GF-D8 (cell line): ENCODE measurements at regions not wholly inside any gene's neighbourhood (a gene's known extent, or its start where the extent isn't known, plus 50 kb on each side); places are given as distances from the start of the nearest gene placed in this dataset.
A peak's percentile ranks its signal among the peaks of the same experiment; 100 is the strongest.
"Not testable (repeated sequence)": the region's sequence is repeated elsewhere in the genome, so short reads cannot be mapped to it uniquely, and the experiment has no call there.

ENCODE experiments used
- DNase-seq: peaks from one replicate; lab custom pipeline; 2025; lab: John Stamatoyannopoulos, UW

DNA sequence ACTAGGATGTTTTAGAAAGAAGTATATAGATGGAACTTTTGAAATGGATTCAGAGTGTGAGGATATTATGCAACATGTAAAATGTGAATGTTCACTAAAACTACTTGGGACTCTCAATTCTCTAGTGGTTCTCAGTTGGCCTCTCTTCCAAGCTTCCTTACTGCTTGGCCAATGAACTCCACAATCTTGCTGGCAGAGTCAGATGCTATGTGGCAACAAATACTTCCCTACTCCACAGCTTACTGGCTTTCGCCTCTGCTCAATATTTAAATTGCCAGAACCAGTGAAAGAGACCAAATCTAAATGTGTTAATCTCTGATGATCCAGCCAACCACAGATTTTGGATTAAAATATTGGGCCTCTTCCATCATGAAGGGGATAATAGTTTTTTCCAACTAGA, 138.4 kb downstream of the HTR1B start:
- no peak for DNase-seq

DNA sequence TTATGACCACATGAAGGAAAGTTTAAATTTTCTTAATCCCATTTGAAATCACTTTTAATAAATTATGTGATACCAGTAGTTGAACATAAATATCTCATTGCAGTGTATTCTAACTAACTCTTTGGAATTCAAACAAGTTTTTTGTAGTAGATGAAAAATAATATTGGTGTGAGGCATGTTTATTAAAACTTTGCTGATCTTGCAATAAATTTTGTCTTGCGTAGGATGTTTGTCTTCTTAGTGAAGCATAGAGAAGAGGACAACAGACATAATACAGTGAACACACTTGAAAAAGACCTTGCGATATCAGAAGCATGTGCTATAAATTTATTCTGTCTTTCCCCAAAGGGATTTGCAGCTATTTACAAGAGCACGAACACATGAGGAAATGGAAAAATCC, 140.7 kb downstream of the HTR1B start:
- DNase-seq: no peak

DNA sequence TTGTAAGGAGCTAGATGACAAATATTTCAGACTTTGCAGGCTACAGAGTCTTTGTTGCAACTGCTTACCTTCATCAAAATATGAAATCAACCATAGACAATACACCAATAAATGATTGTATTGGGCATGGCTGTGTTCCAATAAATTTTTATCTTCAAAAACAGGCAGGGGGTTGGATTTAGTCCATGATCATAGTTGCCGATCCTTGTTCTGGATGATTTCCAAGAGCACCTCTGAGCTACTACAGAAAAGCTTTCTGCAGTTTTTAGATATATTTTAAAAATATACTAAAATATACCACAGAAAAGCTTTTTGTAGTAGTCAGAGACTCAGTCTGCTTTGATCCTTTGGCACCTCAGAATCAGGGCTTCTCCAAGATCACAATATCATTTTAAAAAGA, 145.0 kb downstream of the HTR1B start:
- DNase-seq: no peak

DNA sequence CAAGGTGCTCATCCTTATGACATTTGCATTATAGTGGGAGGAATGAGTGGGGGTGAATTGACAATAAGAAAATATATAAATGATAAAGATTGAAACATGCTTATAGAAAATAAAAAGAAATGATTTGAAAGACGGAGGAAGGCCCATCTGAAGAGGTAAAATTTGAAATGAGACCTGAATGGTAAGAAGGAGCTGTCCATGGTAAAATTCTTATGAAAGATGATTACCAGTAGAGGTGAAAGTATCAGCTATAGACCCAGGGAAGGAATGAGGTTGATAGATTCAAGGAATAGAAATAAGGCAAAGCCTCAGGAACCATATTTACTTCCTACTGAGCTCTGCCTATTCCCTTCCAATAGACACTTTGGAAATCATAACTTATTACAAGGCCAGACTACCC, 149.7 kb downstream of the HTR1B start:
- DNase-seq: no peak

DNA sequence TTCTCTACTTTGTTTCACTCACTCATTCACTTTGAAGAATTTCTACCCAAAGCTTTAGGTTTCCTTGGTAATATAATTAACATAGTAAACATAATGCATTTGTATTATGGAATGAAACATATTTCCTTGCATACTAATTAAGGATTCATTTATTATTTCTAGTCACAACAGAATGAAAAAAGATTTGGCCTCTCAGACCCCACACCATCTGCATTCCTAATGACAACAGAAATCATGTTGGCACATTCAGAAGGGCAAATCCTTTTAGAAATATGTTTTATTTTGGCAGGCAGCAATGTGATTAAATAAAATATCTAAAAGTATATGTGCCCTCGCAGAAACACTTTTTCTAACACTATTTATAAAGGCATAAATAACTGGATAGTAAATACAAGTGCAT, 163.4 kb downstream of the HTR1B start:
- no peak for DNase-seq

DNA sequence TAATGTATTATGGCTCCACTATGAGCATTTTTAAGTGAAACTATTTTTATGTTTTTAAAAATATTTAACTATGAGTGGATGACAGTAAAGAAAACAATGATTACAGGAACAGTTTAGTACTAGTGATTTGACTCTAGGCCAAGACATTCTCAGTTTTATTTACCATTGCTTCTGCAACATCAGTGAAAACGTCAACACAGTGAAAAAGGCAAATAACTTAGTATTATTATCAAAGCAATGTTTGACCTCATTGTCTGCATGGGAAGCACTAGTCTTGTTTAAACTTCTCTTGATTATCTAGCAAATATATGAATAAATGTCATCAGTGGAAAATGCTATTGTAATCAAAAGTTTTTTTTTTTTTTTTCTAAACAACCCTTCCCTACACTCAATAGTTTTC, 165.0 kb downstream of the HTR1B start:
- DNase-seq: no peak

DNA sequence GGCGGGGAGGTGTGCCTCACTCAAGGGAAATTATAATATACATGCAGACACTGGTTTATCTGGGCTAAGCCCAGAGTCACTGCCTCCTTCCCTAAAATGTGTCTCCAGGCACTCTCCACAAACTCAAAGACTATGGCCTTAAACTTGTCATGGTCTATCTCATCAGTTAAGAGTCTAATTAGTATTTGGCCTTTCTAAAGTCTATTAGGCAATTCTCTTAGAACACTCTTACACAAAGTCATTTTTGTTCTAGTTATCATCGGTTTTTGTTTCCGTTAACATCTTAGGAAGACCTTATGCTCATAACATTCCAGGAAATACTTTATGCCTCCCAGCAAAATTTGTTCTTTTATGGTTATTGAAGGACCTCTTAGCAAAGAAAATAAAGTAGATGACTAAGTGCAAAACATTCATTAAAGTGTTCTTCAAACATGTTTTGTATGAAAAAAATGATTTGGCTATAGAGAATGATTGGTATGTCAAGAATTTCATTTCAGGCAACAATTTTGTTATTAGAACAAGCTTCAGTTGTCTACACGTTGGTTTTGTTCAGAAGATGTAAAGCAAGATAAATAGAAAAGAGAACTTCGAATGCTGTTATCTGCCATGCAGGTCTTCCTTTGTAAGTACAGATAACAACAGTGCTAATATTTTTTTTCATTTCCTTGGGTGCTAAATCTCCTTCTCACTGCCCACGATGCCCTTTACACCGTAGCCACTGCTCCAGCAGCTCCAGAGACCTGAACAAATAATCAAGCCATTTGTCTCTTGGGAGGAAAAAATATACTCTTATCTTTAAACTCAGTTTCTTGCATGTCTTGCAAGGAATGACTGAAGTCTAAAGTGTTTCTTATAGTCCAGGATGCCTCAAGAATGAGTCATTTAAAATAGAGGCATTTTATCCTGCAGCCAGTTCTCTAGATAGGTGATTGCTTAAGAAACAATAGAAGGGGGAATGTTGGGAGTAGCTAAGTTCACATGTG, 170.4 kb downstream of the HTR1B start:
- DNase-seq: peak; percentile 86

DNA sequence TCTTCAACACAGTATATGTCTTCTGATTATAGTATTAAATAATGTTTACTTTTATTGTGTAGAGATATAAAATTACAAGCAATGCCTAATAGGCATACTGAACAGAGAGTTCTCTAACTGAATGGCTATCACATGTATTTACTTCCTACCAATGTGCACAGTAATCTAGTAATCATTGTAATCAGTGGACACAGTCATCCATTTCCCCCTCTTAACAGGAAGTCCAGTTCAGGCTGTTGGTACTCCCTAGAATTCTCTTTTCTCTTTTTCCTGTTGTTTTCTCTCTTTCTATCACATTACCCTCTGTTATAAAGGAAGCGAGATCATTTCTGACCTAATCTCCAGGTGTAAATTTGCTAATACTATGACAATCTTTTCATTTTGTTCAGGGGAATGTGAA, 172.5 kb downstream of the HTR1B start:
- DNase-seq: no peak

DNA sequence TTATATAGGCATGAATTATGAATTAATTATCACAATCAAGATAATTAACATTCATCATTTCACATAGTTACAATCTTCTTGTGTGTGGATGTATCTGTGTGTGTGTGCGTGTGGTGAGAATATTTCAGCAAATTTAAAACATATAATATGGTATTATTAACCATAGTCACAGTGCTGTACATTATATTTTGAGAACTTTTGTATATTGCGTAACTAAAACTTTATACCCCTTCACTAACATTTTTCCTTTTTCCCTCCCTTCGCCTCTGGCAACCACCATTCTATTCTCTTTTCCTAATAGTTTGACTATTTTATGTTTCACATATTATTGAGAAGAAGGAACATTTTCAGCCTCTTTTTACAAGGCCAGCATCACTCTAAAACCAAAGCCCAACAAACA, 176.8 kb downstream of the HTR1B start:
- DNase-seq: no peak

DNA sequence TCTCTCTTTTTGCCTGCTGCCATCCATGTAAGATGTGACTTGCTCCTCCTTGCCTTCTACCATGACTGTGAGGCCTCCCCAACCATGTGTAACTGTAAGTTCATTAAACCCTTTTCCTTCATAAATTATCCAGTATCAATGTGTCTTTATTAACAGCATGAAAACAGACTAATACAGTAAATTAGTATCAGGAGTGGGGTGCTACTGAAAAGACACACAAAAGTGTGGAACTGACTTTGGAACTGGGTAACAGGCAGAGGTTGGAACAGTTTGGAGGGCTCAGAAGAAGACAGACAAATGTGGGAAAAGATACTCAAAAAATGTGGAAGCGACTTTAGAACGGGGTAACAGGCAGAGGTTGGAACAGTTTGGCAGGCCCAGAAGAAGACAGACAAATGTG, 189.4 kb downstream of the HTR1B start:
- no peak for DNase-seq

DNA sequence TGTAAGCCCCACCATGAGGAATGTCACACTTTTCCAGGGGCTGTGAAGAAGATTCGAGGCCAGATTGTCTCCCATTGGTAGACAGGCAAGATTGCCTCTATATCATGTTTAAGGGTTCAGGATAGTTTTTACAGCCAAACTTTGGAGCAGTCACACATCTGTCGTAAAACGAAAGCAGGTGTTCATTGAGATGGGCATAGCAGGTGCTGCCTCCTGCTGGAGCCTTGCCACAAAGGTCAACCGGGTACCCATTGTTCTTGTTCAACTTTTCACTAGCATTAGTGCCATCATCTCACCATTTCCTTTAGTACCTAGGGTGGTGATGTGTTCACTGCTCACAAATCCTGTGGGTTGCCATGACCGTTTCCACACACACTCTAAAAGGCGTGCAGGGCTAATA, 198.3 kb downstream of the HTR1B start:
- no peak for DNase-seq

DNA sequence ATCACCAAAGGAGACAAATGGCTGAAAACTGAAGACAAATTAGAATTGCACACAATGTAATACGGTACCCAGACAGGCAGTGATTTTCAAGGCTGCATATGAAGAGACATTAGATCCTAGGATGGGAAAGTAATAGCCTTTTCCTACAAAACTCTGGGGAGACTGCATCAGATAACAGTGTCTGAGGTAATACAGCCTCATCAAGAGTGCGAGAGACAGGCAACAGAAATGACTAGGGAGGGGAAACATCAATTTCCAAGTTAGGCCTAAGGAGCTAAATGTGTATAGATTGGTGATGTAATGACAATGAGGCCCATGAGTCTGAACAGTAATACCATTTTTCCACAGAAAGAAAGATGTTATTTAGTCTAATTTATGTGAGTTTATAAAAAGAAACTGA, 200.3 kb downstream of the HTR1B start:
- no peak for DNase-seq

DNA sequence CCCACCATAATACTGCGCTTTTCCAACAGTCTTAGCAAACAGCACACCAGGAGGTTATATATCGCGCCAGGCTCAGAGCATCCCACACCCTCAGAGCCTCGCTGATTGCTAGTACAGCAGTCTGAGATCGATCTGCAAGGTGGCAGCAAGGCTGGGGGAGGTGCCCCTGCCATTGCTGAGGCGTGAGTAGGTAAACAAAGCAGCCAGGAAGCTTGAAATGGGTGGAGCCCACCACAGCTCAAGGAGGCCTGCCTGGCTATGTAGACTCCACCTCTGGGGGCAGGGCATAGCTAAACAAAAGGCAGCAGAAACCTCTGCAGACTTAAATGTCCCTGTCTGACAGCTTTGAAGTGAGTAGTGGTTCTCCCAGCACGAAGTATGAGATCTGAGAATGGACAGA, 211.5 kb downstream of the HTR1B start:
- not testable (repeated sequence) for DNase-seq

DNA sequence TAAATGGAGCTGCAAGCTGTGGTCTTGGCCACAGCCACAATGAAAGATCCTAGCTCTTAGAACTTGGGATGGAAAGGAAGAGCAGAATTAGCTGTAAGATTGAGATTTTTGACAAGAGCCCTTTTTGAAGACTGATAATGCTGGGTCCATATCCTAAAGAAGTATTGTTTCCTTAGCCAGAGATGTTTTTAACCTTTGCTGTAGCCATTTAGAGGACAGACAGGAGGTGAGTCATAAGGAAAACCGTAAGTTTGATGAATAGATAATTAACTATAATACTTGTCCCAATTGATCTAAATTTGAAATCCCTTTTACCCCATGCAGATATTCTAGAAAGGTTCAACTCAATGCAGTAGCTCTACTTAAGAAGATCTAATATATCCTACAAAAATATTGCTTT, 213.7 kb downstream of the HTR1B start:
- no peak for DNase-seq

DNA sequence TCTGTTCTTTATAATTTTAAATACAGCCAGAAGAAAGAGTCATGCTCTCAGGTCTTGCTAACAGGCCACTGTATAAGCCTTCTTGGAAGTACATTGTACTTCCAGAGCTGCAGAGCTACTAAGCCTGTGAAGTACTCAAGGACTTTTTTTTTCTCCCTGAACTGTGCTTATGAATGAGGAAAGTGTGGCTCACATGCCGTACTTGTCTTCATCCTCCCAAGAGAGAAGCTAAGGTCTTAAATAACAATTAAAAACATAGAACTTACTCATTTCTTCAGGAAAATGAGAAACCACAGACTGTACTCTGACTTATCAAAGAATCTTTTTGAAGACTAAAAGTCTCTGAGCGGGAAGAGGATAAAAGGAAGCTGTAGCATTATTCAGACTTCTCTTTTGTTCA, 218.3 kb downstream of the HTR1B start:
- no peak for DNase-seq

DNA sequence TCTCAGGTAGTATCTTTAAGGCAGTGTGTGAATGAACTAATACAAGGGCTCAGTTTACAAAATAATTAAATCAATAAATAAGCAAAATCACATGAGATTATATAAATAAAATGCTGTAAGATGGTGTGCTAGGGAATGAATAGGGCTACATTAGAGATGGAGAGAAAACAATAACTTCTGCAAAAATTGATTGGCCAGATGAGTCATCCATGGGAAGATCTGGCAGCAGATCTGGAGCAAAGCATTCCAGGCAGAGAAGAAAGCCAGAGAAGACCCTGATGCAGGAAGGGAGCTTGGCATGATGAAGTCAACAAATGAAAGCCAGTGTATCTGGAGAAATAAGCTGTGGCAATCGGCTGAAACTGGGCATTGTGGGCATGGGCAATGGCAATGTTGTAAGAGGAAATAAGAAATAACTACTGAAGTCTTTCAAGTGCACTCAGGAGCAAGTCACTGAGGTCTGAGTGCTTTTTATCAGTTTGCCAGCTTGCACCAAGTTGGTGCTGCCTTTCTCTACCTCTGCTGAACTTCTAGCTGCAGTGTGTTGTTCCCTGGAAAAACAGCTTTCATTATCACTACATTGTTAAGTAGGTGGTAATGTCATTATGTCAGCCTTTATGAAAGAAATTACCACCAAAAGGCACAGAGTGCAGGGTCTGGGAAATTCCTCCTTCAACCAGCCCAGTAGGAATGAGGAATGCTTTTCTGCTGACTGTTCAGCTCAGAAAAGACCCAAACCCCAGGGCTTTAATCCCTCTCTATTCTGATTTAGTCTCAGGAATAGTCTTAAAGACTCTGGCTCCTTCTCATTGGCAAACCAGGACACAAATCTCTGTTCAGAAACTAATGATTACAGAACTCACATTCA, 231.6 kb downstream of the HTR1B start:
- peak; percentile 13 for DNase-seq

DNA sequence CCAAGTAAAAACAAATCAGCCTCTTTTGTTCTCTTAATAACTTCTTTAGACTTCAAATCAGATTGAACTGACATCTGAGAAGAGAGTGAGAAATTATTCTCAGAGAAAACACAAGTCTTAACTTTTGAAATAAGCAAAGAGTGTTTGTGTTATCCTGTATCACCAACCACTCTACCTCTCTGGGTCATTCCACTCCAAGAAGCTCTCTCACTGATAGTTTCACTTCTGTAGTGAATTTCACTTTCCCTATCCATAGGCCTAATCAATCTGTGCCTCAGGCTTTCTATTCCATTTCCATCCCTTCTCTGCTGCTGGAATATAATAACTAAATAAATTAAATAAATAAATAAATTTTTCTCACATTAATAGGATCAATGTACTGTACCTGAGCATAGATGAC, 235.0 kb downstream of the HTR1B start:
- no peak for DNase-seq

DNA sequence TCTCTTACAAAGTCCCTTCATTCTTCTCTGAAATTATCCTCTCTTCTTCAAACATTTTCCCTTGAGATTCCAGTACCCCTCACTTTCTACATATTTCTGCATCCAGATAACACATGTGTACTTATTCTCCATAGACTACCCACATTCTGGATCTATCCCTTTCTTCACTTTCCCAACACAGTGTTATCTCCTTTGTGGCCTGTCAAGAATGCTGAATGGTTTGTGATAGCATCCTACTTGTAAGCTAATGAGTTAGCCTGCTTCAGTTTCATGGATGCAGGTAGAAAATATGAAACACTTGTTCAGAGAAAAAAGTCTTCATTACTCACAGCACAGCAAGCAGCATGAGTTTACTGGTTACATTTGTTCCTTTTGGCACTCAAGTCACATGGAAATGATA, 245.4 kb downstream of the HTR1B start:
- no peak for DNase-seq

DNA sequence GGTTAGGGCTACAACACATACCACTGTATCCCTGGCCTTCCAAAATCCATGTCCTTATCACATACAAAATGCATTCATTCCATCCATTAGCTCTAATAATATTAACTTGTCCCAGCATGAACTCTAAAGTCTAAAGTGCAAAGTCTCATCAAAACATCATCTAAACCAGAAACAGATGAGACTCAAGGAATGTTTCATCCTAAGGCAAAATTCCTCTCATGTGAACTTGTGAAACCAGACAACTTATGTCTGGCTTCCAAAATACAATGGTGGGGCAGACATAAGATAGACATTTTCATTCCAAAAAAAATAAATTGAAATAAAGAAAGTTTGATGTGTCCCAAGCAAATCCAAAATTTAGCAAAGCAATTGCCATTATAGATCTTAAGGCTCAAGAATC, 257.4 kb downstream of the HTR1B start:
- DNase-seq: no peak

DNA sequence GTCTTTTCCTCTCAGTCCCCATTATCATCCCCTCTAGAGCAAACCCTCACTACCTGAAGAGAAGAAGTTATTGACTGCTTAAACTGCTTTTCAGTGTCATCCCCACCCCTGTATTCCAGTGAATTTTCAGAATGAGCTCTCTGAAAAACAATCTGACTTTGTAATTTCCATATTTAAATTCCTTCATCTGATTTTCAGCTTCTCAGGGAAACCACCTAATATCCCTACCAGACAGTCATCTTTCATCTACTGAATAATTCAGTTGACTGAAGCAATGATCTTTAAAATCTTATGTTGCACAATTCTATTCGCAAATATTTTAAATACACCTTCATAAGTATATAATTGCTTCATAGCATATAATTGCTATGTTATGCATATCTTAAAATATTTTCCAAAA, 258.7 kb downstream of the HTR1B start:
- DNase-seq: no peak

DNA sequence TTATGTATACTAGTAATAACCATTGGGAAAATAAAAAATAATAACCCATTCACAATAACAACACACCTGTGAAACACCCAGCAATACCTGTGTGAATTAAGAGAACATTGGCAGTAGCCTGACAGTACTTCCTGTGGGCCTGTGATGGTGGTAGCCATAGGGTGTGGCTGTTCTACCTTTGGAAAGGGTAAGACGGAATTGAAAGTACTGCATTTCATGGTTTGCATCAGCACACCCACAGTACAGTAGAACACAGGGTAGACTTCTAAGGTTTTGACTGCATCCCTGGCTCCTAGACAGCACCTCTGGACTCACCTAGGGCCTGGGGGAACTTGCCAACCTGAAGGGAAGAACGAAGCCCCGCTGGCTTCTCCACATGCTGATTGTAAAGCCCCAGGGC, 279.8 kb downstream of the HTR1B start:
- DNase-seq: no peak

DNA sequence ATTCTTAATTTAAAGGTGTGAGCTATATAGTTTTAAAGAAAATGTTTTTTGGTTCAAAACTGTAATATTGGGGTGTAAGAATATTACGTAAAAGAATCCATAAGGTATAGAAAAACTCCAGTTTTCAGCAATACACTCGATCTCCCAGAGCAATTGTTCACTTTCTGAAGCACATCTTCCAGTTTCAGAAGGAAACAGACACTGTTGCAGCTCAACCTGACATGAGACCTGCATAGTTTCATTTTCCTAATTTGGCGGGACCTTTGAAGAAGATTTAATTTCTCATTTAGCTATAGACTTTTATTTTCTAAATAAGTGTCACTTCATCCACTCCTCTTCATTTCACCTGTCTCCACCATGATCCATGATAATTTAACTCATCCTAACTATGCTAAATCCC, 281.5 kb downstream of the HTR1B start:
- no peak for DNase-seq

DNA sequence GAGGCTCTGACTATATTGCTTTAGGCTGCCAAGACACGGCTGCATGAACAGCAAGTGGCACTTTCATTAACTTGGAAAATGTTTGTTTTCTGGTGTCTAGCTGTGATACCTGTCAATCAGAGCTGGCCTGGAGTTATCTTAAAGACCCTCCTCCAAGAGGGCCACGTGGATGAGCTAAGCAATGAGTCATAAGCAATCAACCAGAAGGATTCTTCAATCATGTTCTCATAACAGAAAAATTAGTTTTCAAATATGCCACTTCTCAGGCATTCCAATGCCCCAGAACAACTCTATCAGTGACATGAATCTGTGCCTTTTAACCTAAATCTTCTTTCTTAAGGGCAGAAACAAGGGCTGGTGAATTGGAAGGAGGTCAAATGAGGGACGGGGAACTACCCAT, 283.0 kb downstream of the HTR1B start:
- no peak for DNase-seq
